Astrocyte of the spinal cord (primary cell): ENCODE measurements at regions not wholly inside any gene's neighbourhood (a gene's known extent, or its start where the extent isn't known, plus 50 kb on each side); places are given as distances from the start of the nearest gene placed in this dataset.

Experiments used
- DNase-seq: peaks from one replicate; pipeline ENCODE4 v3.0.0; 2011; ENCODE audit warnings: low read depth, low spot score
- H3K4me3 ChIP-seq: 2 replicates; pipeline ENCODE4 v1.5.1; 2011; ENCODE audit warnings: low read depth, mild to moderate bottlenecking, low read length, moderate library complexity
- in situ Hi-C: cut with HindIII; loops from 2 replicates; pipeline ENCODE4 v1.10.0; 2017; ENCODE audit warnings: low sequenced_read_pairs
- TF ChIP-seq, protein P1 (sequence below): IDR thresholded peaks from 2 replicates; pipeline ENCODE4 v1.5.1; 2012; ENCODE audit warnings: low read depth, mild to moderate bottlenecking, low read length, inconsistent platforms

DNA sequence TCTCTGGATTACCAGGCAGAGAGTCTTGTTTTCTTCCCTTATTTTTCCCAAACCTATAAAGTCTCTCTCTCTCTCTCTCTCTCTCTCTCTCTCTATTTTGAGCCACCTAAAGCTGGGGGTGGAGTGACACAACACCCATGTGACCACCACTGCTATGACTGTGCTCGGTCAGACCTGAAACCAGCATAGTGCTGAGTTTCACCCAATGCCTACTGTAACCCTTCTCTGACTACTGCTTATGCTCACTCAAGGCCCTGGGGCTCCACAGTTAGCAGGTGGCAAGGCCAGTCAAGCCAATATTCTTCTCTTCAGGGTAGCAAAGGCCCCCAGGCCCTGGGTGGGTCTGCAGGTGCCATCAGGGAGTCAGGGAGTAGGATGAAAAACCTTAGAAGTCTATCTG is 114.7 kb upstream of the ARMCX2 start:
- in situ Hi-C loops = no loop called here
- H3K4me3 ChIP-seq = no peak overlapping the region
- no peak for DNase-seq
- TF ChIP-seq, protein P1, sequence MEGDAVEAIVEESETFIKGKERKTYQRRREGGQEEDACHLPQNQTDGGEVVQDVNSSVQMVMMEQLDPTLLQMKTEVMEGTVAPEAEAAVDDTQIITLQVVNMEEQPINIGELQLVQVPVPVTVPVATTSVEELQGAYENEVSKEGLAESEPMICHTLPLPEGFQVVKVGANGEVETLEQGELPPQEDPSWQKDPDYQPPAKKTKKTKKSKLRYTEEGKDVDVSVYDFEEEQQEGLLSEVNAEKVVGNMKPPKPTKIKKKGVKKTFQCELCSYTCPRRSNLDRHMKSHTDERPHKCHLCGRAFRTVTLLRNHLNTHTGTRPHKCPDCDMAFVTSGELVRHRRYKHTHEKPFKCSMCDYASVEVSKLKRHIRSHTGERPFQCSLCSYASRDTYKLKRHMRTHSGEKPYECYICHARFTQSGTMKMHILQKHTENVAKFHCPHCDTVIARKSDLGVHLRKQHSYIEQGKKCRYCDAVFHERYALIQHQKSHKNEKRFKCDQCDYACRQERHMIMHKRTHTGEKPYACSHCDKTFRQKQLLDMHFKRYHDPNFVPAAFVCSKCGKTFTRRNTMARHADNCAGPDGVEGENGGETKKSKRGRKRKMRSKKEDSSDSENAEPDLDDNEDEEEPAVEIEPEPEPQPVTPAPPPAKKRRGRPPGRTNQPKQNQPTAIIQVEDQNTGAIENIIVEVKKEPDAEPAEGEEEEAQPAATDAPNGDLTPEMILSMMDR = no peak

DNA sequence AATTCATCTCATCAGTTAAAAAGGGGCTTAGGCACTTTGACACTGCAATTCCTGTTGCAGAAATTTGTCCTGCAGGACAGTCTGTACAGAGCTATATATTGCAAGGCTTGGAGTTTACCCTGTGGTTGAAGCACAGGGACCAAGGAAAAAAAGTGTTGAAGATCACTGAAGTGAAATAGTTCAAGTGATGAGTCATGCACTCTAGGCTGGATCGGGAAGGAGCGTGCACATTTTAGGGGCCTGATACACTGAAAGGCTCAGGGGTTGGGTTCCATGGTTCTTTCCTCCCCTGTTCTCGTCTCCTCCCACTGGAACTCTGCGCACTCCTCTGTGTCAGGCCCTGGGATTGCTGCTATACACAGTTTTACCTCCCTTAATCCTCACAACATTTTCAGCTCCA is 104.9 kb upstream of the ARMCX2 start:
- in situ Hi-C loops = no loop called here
- TF ChIP-seq, protein P1 = no peak
- DNase-seq = no peak
- H3K4me3 ChIP-seq = no peak overlapping the region

DNA sequence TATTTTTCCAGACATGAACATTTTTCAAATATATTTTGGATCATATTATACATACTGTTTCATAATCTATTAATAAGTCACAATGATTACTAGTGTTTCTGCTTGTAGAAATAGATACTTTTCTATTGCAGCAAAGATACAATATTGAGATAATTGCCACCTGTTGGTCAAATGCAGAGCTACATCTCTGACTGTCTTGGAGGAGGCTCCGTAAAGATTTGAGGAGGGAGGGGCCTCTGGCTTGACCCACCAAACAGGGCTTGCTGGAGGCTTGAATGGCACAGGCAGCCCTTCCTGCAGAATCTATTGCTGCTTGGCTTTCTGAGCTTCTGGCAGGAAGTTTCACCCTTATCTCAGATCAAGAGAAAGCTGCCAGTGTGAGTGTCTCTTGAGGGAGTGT is 99.3 kb upstream of the ARMCX2 start:
- in situ Hi-C loops = no loop called here
- TF ChIP-seq, protein P1 = peak; percentile 40
- no peak overlapping the region for H3K4me3 ChIP-seq
- DNase-seq = peak; percentile 43

DNA sequence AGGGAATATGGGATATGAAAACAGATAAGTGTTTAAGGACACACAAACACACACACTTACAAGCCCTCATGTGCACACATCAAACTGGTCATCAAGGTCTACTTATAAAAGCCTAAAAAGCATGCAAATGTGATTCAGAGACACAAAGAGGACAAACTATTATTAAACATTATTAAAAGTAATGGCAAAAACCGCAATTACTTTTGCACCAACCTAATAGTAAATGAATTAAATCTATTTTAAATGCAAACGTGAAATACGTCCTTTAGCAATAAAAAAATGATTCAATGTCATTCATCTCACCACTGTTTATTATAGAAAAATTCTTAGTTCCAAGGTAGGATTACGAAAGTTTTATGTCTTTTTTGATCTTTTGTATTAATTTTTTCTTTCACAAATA is 91.1 kb upstream of the ARMCX2 start:
- no peak overlapping the region for H3K4me3 ChIP-seq
- in situ Hi-C loops = no loop called here
- TF ChIP-seq, protein P1 = no peak
- DNase-seq = no peak

DNA sequence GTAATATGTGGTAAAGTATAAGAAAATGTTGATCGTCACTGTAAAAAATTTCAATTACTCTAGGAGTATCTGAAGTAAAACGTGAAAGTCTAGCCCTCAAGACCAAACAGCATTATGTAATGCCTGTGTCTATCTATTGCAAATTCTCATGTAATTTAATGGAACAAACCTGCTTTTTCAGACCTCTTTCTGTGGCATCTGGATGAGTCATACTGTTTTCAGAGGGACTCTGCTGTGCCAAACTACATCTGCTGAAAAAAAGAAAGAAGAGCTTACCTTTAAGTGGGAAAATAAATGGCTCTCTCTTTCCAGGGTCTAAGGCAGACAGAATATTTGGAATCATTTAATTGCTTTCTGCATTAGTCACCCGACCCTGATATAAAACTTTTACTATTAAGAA is 89.8 kb upstream of the ARMCX2 start:
- H3K4me3 ChIP-seq = no peak overlapping the region
- in situ Hi-C loops = no loop called here
- TF ChIP-seq, protein P1 = no peak
- peak; percentile 3 for DNase-seq

DNA sequence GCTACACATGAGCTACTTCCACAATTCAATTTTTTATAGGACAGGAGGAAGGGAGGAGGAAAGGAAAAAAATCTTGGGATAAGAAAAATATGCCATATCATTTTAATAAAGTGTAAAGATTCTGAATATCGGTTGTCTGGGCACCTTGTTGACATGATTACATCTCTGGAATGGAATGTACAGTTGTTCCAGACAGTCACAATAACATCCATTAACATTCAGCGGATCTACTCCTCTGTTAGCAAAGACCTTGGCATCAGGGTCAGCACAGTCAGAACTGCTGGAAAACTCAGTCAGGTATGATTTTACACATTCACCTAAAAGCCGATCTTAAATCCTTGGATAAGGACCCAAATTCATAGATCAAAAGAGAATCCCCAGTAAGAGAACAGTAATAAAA is 85.4 kb upstream of the ARMCX2 start:
- in situ Hi-C loops = no loop called here
- TF ChIP-seq, protein P1 = no peak
- H3K4me3 ChIP-seq = no peak overlapping the region
- no peak for DNase-seq

DNA sequence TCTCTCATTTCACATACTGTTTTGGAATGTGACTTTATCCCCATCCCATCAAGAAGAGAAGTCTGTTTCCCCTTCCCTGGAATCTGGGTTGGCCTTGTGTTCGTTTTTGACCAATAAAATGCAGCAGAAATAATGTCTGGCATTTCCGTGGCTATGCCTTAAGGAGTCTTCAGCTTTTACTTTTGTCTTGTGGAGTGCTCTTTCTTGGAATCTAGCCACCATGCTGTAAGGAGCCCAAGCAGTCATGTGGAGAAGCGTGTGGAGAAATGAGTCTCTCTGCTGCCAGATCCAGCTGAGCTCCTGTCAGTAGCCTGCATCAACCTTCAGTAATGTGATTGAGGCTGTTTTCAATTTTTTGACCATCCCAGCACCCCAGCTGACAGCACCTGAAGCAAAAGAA is 84.4 kb upstream of the ARMCX2 start:
- TF ChIP-seq, protein P1 = no peak
- in situ Hi-C loops = no loop called here
- H3K4me3 ChIP-seq = no peak overlapping the region
- DNase-seq = peak; percentile 8
